Motor neuron (in vitro differentiated cells): ENCODE measurements at regions not wholly inside any gene's neighbourhood (a gene's known extent, or its start where the extent isn't known, plus 50 kb on each side); places are given as distances from the start of the nearest gene placed in this dataset.

Experiments used
- ATAC-seq, 8 experiments: fragments of 200-7000 bp; cut with Tn5 transposase; replicated peaks in 6 of 8; 2 replicates each; pipeline ENCODE4 v1.8.0; 2021; ENCODE audit warnings: mild to moderate bottlenecking in 8 of 8, moderate library complexity in 8 of 8
- H3K27ac ChIP-seq, 2 donors: fragments of 250-450 bp; sonication (Bioruptor Pico); 2 replicates each; pipeline ENCODE4 v1.9.0; 2021; ENCODE audit warnings: antibody characterized with exemption in 2 of 2, mild to moderate bottlenecking in 2 of 2, moderate library complexity in 1 of 2
- H3K4me1 ChIP-seq, 2 donors: fragments of 250-450 bp; sonication (Bioruptor Pico); replicated peaks in 1 of 2; 2 replicates each; pipeline ENCODE4 v1.6.1; 2021; ENCODE audit warnings: antibody characterized with exemption in 2 of 2, mild to moderate bottlenecking in 2 of 2, moderate library complexity in 1 of 2
- H3K4me3 ChIP-seq, 5 donors: fragments of 250-450 bp; sonication (Bioruptor Pico); 2 replicates each; pipeline ENCODE4 v1.9.0; 2021; ENCODE audit warnings: antibody characterized with exemption in 5 of 5, mild to moderate bottlenecking in 5 of 5, moderate library complexity in 4 of 5
- WGBS, 10 experiments: fragments of 450-650 bp; shearing (Covaris generic); methylation state at CpG; one replicate each; pipeline ENCODE4 v1.0.0; 2022; 5-methylcytosine and 5-hydroxymethylcytosine counted together
- in situ Hi-C, 9 experiments: fragments of 400-800 bp; cut with MboI; loops; one replicate each; pipeline ENCODE4 v1.15.0; 2021; ENCODE audit warnings: low sequenced_read_pairs in 9 of 9, low pct_unique_long_range_greater_than_20kb in 2 of 9; ENCODE audit not compliant: unreplicated experiment in 9 of 9

- Histone ChIP-seq H3K4me3 (no peak overlapping the region), H3K27ac (no peak overlapping the region), H3K4me1 (no peaks in the 10 kb centered on the region)
- no peak for ATAC-seq
- in situ Hi-C loops, result no loop called here
- 58 to 100% (median 95%) methylated on average over 1 of the region's 1 CpG for WGBS, 10 experiments
These were observed 121.1 kb downstream of the HGF start for GRCh38 chr7:81648716-81649115.

GRCh38 chr7:81645435-81645834, 124.4 kb downstream of the HGF start:
- Histone ChIP-seq H3K4me1 (no peaks in the 10 kb centered on the region), H3K4me3 (no peak overlapping the region), H3K27ac (no peak overlapping the region)
- in situ Hi-C loops, result no loop called here
- 34 to 100% (median 92%) methylated on average over 2 to 5 of the region's 5 CpGs; no CpG with 5 or more reads in 1 of the 10 experiments for WGBS, 10 experiments
- ATAC-seq, result no peak

- 58 to 100% (median 90%) methylated on average over 1 to 2 of the region's 2 CpGs; no CpG with 5 or more reads in 1 of the 10 experiments for WGBS, 10 experiments
- Histone ChIP-seq H3K4me3 (no peak overlapping the region), H3K4me1 (peaks cover 0 to 5% of the 10 kb centered on the region in 2 donors), H3K27ac (no peak overlapping the region)
- ATAC-seq, result no peak
- in situ Hi-C loops, result no loop called here
These were observed 128.0 kb downstream of the HGF start for GRCh38 chr7:81641873-81642272.

- WGBS, 10 experiments, result 26 to 100% (median 79%) methylated on average over 1 to 5 of the region's 5 CpGs
- H3K4me1 ChIP-seq, result peaks cover 0 to 5% of the 10 kb centered on the region in 2 donors
- H3K4me3 ChIP-seq, result no peak overlapping the region
- in situ Hi-C loops, result no loop called here
- ATAC-seq, result no peak
- no peak overlapping the region for H3K27ac ChIP-seq
These were observed 131.6 kb downstream of the HGF start for GRCh38 chr7:81638198-81638597.

- ATAC-seq, result no peak
- 78 to 100% (median 100%) methylated on average over 1 of the region's 1 CpG; no CpG with 5 or more reads in 2 of the 10 experiments for WGBS, 10 experiments
- in situ Hi-C loops, result no loop called here
- Histone ChIP-seq H3K27ac (no peak overlapping the region), H3K4me3 (no peak overlapping the region), H3K4me1 (peaks cover 0 to 5% of the 10 kb centered on the region in 2 donors)
These were observed 132.3 kb downstream of the HGF start for GRCh38 chr7:81637534-81637933.

- H3K27ac ChIP-seq, result no peak overlapping the region
- WGBS, 10 experiments, result 75 to 100% (median 90%) methylated on average over 1 of the region's 1 CpG; no CpG with 5 or more reads in 3 of the 10 experiments
- no peak overlapping the region for H3K4me3 ChIP-seq
- ATAC-seq, result no peak
- H3K4me1 ChIP-seq, result no peaks in the 10 kb centered on the region
- in situ Hi-C loops, result no loop called here
These were observed 137.4 kb downstream of the HGF start for GRCh38 chr7:81632418-81632817.

GRCh38 chr7:81630600-81630999, 139.2 kb downstream of the HGF start:
- in situ Hi-C loops, result no loop called here
- no peak for ATAC-seq
- Histone ChIP-seq H3K4me1 (no peaks in the 10 kb centered on the region), H3K27ac (no peak overlapping the region), H3K4me3 (no peak overlapping the region)
- 92 to 100% (median 100%) methylated on average over 1 of the region's 1 CpG; no CpG with 5 or more reads in 2 of the 10 experiments for WGBS, 10 experiments

GRCh38 chr7:81629702-81630101, 140.1 kb downstream of the HGF start:
- 80 to 100% (median 100%) methylated on average over 1 to 2 of the region's 2 CpGs; no CpG with 5 or more reads in 3 of the 10 experiments for WGBS, 10 experiments
- H3K27ac ChIP-seq, result no peak overlapping the region
- H3K4me1 ChIP-seq, result no peaks in the 10 kb centered on the region
- in situ Hi-C loops, result no loop called here
- no peak for ATAC-seq
- no peak overlapping the region for H3K4me3 ChIP-seq

- peak in 2 of 8 experiments; percentile 20 to 52 for ATAC-seq
- no peak overlapping the region for H3K4me3 ChIP-seq
- in situ Hi-C loops, result no loop called here
- H3K27ac ChIP-seq, result no peak overlapping the region
- no peaks in the 10 kb centered on the region for H3K4me1 ChIP-seq
These were observed 140.9 kb downstream of the HGF start for GRCh38 chr7:81628951-81629350.

GRCh38 chr7:81627536-81628287, 142.1 kb downstream of the HGF start:
- H3K27ac ChIP-seq, result no peak overlapping the region
- WGBS, 10 experiments, result 61 to 95% (median 84%) methylated on average over 3 to 6 of the region's 6 CpGs
- ATAC-seq, result peak in 3 of 8 experiments; percentile 18 to 64 (median 63)
- H3K4me1 ChIP-seq, result no peaks in the 10 kb centered on the region
- no peak overlapping the region for H3K4me3 ChIP-seq
- in situ Hi-C loops, result no loop called here

- in situ Hi-C loops, result no loop called here
- no peaks in the 10 kb centered on the region for H3K4me1 ChIP-seq
- 77 to 100% (median 90%) methylated on average over 1 of the region's 1 CpG; no CpG with 5 or more reads in 4 of the 10 experiments for WGBS, 10 experiments
- no peak overlapping the region for H3K27ac ChIP-seq
- no peak for ATAC-seq
- H3K4me3 ChIP-seq, result no peak overlapping the region
These were observed 143.8 kb downstream of the HGF start for GRCh38 chr7:81626008-81626407.

- no peak overlapping the region for H3K4me3 ChIP-seq
- in situ Hi-C loops, result no loop called here
- WGBS, 10 experiments, result 25 to 100% (median 93%) methylated on average over 2 to 6 of the region's 6 CpGs
These were observed 144.9 kb downstream of the HGF start for GRCh38 chr7:81624650-81625631.

GRCh38 chr7:81624021-81624592, 145.7 kb downstream of the HGF start:
- WGBS, 10 experiments, result 0 to 83% (median 75%) methylated on average over 1 of the region's 1 CpG; no CpG with 5 or more reads in 5 of the 10 experiments
- Histone ChIP-seq H3K27ac (no peak overlapping the region), H3K4me1 (no peaks in the 10 kb centered on the region), H3K4me3 (no peak overlapping the region)
- in situ Hi-C loops, result no loop called here
- ATAC-seq, result peak in 2 of 8 experiments; percentile 35 to 55

More at GRCh38 chr7:81624650-81625631, 144.9 kb downstream of the HGF start:
- no peaks in the 10 kb centered on the region for H3K4me1 ChIP-seq
- ATAC-seq, result no peak
- no peak overlapping the region for H3K27ac ChIP-seq
